ENCODE measurements at regions not wholly inside any gene's neighbourhood (a gene's known extent, or its start where the extent isn't known, plus 50 kb on each side); places are given as distances from the start of the nearest gene placed in this dataset.

DNA sequence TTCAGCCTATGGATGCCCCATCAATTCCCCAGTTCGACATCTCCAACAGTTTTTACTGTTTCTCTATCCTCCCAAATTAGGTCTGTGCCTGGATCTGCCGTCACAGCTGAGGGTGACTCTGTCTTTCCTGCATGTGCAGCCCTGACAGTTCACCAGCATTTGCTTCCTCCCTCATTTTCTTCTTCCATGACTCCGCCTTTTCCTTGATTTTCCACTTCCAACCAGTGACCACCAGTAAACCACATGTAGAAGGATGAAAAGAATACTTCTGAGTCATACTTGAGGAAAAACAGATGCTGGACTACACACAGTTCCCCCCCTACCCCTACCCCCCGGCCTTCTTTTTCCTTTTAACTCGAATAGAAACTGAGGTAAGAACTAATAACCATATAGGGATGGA is 311.8 kb upstream of the POM121L12 start:
- H3K4me3 ChIP-seq (ENCODE audit: low read depth in 1 of 3, low read length in 3 of 3) = no peak overlapping the region
- no peak for FAIRE-seq
- H3K36me3 ChIP-seq (ENCODE audit: control insufficient read depth in 3 of 3, insufficient read depth in 2 of 3, low read depth in 1 of 3, low read length in 3 of 3) = no peaks in the 10 kb centered on the region
- no peaks in the 10 kb centered on the region for H3K4me1 ChIP-seq (ENCODE audit: control insufficient read depth in 3 of 3, insufficient read depth in 2 of 3, low read depth in 1 of 3, low read length in 2 of 3)
- H3K27ac ChIP-seq (ENCODE audit: low read depth in 1 of 3, low read length in 2 of 3) = no peak overlapping the region
- H3K9me3 ChIP-seq (ENCODE audit: control insufficient read depth in 2 of 2, insufficient read depth in 1 of 2, low read depth in 1 of 2, low read length in 1 of 2) = no peaks in the 10 kb centered on the region
- no peaks in the 10 kb centered on the region for H3K27me3 ChIP-seq (ENCODE audit: control insufficient read depth in 3 of 3, insufficient read depth in 3 of 3, low read length in 3 of 3)
- DNase-seq = no peak
- 61 to 68% (median 63%) methylated on average over 5 of the region's 5 CpGs for WGBS, 3 donors

GRCh38 chr7:52720856-52721255 is 314.6 kb upstream of the POM121L12 start:
- no peak for FAIRE-seq
- no peak for DNase-seq
- 86 to 89% (median 86%) methylated on average over 2 of the region's 2 CpGs for WGBS, 3 donors
- no peaks in the 10 kb centered on the region for H3K36me3 ChIP-seq (ENCODE audit: control insufficient read depth in 3 of 3, insufficient read depth in 2 of 3, low read depth in 1 of 3, low read length in 3 of 3)
- H3K27ac ChIP-seq (ENCODE audit: low read depth in 1 of 3, low read length in 2 of 3) = no peak overlapping the region
- H3K27me3 ChIP-seq (ENCODE audit: control insufficient read depth in 3 of 3, insufficient read depth in 3 of 3, low read length in 3 of 3) = no peaks in the 10 kb centered on the region
- no peaks in the 10 kb centered on the region for H3K4me1 ChIP-seq (ENCODE audit: control insufficient read depth in 3 of 3, insufficient read depth in 2 of 3, low read depth in 1 of 3, low read length in 2 of 3)
- no peak overlapping the region for H3K4me3 ChIP-seq (ENCODE audit: low read depth in 1 of 3, low read length in 3 of 3)
- no peaks in the 10 kb centered on the region for H3K9me3 ChIP-seq (ENCODE audit: control insufficient read depth in 2 of 2, insufficient read depth in 1 of 2, low read depth in 1 of 2, low read length in 1 of 2)

DNA sequence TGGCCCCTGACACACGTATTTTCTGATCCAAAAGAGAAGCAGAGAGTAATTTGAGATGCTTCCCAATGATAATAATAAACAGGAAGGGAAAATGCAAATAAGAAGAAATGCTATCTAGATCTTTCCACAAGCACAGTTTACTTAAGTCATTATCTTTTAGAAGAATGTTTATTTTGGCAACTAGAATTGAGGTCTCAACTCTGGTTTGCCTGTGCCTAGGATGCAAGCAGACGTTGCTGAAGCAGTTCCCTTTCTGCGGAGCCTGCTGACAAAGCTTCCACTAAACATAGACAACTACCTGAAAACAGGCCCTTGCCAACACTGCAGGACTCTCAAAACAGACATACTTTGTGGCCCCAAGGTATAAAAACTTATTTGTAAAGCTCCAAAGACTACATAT is 315.8 kb upstream of the POM121L12 start:
- Histone ChIP-seq H3K27me3 (ENCODE audit: control insufficient read depth in 3 of 3, insufficient read depth in 3 of 3, low read length in 3 of 3) (no peaks in the 10 kb centered on the region), H3K4me3 (ENCODE audit: low read depth in 1 of 3, low read length in 3 of 3) (no peak overlapping the region), H3K27ac (ENCODE audit: low read depth in 1 of 3, low read length in 2 of 3) (no peak overlapping the region), H3K4me1 (ENCODE audit: control insufficient read depth in 3 of 3, insufficient read depth in 2 of 3, low read depth in 1 of 3, low read length in 2 of 3) (no peaks in the 10 kb centered on the region), H3K9me3 (ENCODE audit: control insufficient read depth in 2 of 2, insufficient read depth in 1 of 2, low read depth in 1 of 2, low read length in 1 of 2) (no peaks in the 10 kb centered on the region), H3K36me3 (ENCODE audit: control insufficient read depth in 3 of 3, insufficient read depth in 2 of 3, low read depth in 1 of 3, low read length in 3 of 3) (no peaks in the 10 kb centered on the region)
- no peak for FAIRE-seq
- no peak for DNase-seq
- 15 to 37% (median 17%) methylated on average over 3 of the region's 3 CpGs for WGBS, 3 donors

GRCh38 chr7:52715701-52716100 is 319.7 kb upstream of the POM121L12 start:
- no peaks in the 10 kb centered on the region for H3K9me3 ChIP-seq (ENCODE audit: control insufficient read depth in 2 of 2, insufficient read depth in 1 of 2, low read depth in 1 of 2, low read length in 1 of 2)
- no peaks in the 10 kb centered on the region for H3K4me1 ChIP-seq (ENCODE audit: control insufficient read depth in 3 of 3, insufficient read depth in 2 of 3, low read depth in 1 of 3, low read length in 2 of 3)
- FAIRE-seq (no peak), DNase-seq (no peak)
- no peak overlapping the region for H3K4me3 ChIP-seq (ENCODE audit: low read depth in 1 of 3, low read length in 3 of 3)
- no peaks in the 10 kb centered on the region for H3K36me3 ChIP-seq (ENCODE audit: control insufficient read depth in 3 of 3, insufficient read depth in 2 of 3, low read depth in 1 of 3, low read length in 3 of 3)
- H3K27ac ChIP-seq (ENCODE audit: low read depth in 1 of 3, low read length in 2 of 3) = no peak overlapping the region
- WGBS, 3 donors = 83 to 88% (median 83%) methylated on average over 7 of the region's 7 CpGs
- no peaks in the 10 kb centered on the region for H3K27me3 ChIP-seq (ENCODE audit: control insufficient read depth in 3 of 3, insufficient read depth in 3 of 3, low read length in 3 of 3)

DNA sequence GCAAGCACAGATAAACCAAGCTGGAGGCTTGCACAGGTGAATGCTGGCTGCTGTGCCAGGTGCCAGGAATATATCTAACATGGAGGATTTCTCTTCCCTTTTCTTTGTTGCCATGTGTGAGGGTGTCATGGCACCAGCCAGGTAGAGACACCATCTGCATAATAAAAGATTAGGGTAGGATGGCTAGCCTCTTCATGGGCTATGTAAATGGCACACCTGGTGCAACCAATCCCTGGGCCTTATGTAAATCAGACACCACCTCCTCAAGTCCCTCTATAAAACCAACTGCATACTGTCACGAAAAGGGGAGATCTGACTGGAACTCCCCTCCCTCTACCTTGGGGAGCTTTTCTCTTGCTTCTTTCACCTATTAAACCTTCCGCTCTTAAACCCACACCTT is 322.5 kb upstream of the POM121L12 start:
- WGBS, 3 donors = 35 to 74% (median 57%) methylated on average over 2 of the region's 2 CpGs
- H3K4me3 ChIP-seq (ENCODE audit: low read depth in 1 of 3, low read length in 3 of 3) = no peak overlapping the region
- DNase-seq (no peak), FAIRE-seq (no peak)
- H3K9me3 ChIP-seq (ENCODE audit: control insufficient read depth in 2 of 2, insufficient read depth in 1 of 2, low read depth in 1 of 2, low read length in 1 of 2) = no peaks in the 10 kb centered on the region
- H3K4me1 ChIP-seq (ENCODE audit: control insufficient read depth in 3 of 3, insufficient read depth in 2 of 3, low read depth in 1 of 3, low read length in 2 of 3) = no peaks in the 10 kb centered on the region
- no peaks in the 10 kb centered on the region for H3K27me3 ChIP-seq (ENCODE audit: control insufficient read depth in 3 of 3, insufficient read depth in 3 of 3, low read length in 3 of 3)
- no peak overlapping the region for H3K27ac ChIP-seq (ENCODE audit: low read depth in 1 of 3, low read length in 2 of 3)
- no peaks in the 10 kb centered on the region for H3K36me3 ChIP-seq (ENCODE audit: control insufficient read depth in 3 of 3, insufficient read depth in 2 of 3, low read depth in 1 of 3, low read length in 3 of 3)

GRCh38 chr7:52711951-52712350 is 323.5 kb upstream of the POM121L12 start:
- FAIRE-seq (no peak), DNase-seq (no peak)
- H3K36me3 ChIP-seq (ENCODE audit: control insufficient read depth in 3 of 3, insufficient read depth in 2 of 3, low read depth in 1 of 3, low read length in 3 of 3) = no peaks in the 10 kb centered on the region
- H3K27ac ChIP-seq (ENCODE audit: low read depth in 1 of 3, low read length in 2 of 3) = no peak overlapping the region
- no peak overlapping the region for H3K4me3 ChIP-seq (ENCODE audit: low read depth in 1 of 3, low read length in 3 of 3)
- H3K9me3 ChIP-seq (ENCODE audit: control insufficient read depth in 2 of 2, insufficient read depth in 1 of 2, low read depth in 1 of 2, low read length in 1 of 2) = no peaks in the 10 kb centered on the region
- 26 to 41% (median 32%) methylated on average over 1 of the region's 1 CpG for WGBS, 3 donors
- H3K27me3 ChIP-seq (ENCODE audit: control insufficient read depth in 3 of 3, insufficient read depth in 3 of 3, low read length in 3 of 3) = no peaks in the 10 kb centered on the region
- no peaks in the 10 kb centered on the region for H3K4me1 ChIP-seq (ENCODE audit: control insufficient read depth in 3 of 3, insufficient read depth in 2 of 3, low read depth in 1 of 3, low read length in 2 of 3)

- Histone ChIP-seq H3K36me3 (ENCODE audit: control insufficient read depth in 3 of 3, insufficient read depth in 2 of 3, low read depth in 1 of 3, low read length in 3 of 3) (no peaks in the 10 kb centered on the region), H3K27ac (ENCODE audit: low read depth in 1 of 3, low read length in 2 of 3) (no peak overlapping the region), H3K27me3 (ENCODE audit: control insufficient read depth in 3 of 3, insufficient read depth in 3 of 3, low read length in 3 of 3) (no peaks in the 10 kb centered on the region), H3K9me3 (ENCODE audit: control insufficient read depth in 2 of 2, insufficient read depth in 1 of 2, low read depth in 1 of 2, low read length in 1 of 2) (no peaks in the 10 kb centered on the region), H3K4me3 (ENCODE audit: low read depth in 1 of 3, low read length in 3 of 3) (no peak overlapping the region), H3K4me1 (ENCODE audit: control insufficient read depth in 3 of 3, insufficient read depth in 2 of 3, low read depth in 1 of 3, low read length in 2 of 3) (no peaks in the 10 kb centered on the region)
- DNase-seq (no peak), FAIRE-seq (no peak)
- 66 to 83% (median 72%) methylated on average over 3 of the region's 3 CpGs for WGBS, 3 donors
Measured at GRCh38 chr7:52708846-52709245, 326.6 kb upstream of the POM121L12 start.

DNA sequence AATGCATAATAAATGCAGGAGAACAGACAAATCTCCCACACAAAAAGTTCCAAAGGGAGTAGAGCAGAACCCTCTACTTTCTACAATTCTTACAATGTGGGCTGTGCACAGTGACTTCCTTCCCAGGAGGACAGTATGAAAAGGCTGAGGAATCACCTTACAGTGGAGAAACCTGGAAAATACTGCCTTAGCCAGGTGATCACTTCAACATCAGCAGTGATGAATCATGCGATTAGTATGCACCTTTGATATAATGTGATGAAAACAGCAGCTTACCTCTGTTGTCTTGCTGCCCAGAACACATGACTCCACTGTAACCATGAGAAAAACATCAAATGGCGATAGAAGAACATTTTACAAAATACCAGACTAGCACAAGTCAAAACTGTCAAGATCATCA is 329.7 kb upstream of the POM121L12 start:
- H3K9me3 ChIP-seq (ENCODE audit: control insufficient read depth in 2 of 2, insufficient read depth in 1 of 2, low read depth in 1 of 2, low read length in 1 of 2) = no peaks in the 10 kb centered on the region
- 79 to 87% (median 82%) methylated on average over 2 of the region's 2 CpGs for WGBS, 3 donors
- no peaks in the 10 kb centered on the region for H3K36me3 ChIP-seq (ENCODE audit: control insufficient read depth in 3 of 3, insufficient read depth in 2 of 3, low read depth in 1 of 3, low read length in 3 of 3)
- H3K4me1 ChIP-seq (ENCODE audit: control insufficient read depth in 3 of 3, insufficient read depth in 2 of 3, low read depth in 1 of 3, low read length in 2 of 3) = no peaks in the 10 kb centered on the region
- no peak overlapping the region for H3K4me3 ChIP-seq (ENCODE audit: low read depth in 1 of 3, low read length in 3 of 3)
- H3K27me3 ChIP-seq (ENCODE audit: control insufficient read depth in 3 of 3, insufficient read depth in 3 of 3, low read length in 3 of 3) = no peaks in the 10 kb centered on the region
- H3K27ac ChIP-seq (ENCODE audit: low read depth in 1 of 3, low read length in 2 of 3) = no peak overlapping the region
- no peak for DNase-seq
- FAIRE-seq = no peak

- FAIRE-seq (no peak), DNase-seq (no peak)
- Histone ChIP-seq H3K4me1 (ENCODE audit: control insufficient read depth in 3 of 3, insufficient read depth in 2 of 3, low read depth in 1 of 3, low read length in 2 of 3) (no peaks in the 10 kb centered on the region), H3K27ac (ENCODE audit: low read depth in 1 of 3, low read length in 2 of 3) (no peak overlapping the region), H3K27me3 (ENCODE audit: control insufficient read depth in 3 of 3, insufficient read depth in 3 of 3, low read length in 3 of 3) (no peaks in the 10 kb centered on the region), H3K4me3 (ENCODE audit: low read depth in 1 of 3, low read length in 3 of 3) (no peak overlapping the region), H3K36me3 (ENCODE audit: control insufficient read depth in 3 of 3, insufficient read depth in 2 of 3, low read depth in 1 of 3, low read length in 3 of 3) (no peaks in the 10 kb centered on the region), H3K9me3 (ENCODE audit: control insufficient read depth in 2 of 2, insufficient read depth in 1 of 2, low read depth in 1 of 2, low read length in 1 of 2) (no peaks in the 10 kb centered on the region)
- 44 to 67% (median 53%) methylated on average over 2 of the region's 2 CpGs for WGBS, 3 donors
Measured at GRCh38 chr7:52700349-52700748, 335.1 kb upstream of the POM121L12 start.
